ENCODE measurements at regions not wholly inside any gene's neighbourhood (a gene's known extent, or its start where the extent isn't known, plus 50 kb on each side); places are given as distances from the start of the nearest gene placed in this dataset.
"Not testable (repeated sequence)": the region's sequence is repeated elsewhere in the genome, so short reads cannot be mapped to it uniquely, and the experiment has no call there.

- no peaks in the 10 kb centered on the region for H3K4me1 ChIP-seq
- TF ChIP-seq, protein P1, sequence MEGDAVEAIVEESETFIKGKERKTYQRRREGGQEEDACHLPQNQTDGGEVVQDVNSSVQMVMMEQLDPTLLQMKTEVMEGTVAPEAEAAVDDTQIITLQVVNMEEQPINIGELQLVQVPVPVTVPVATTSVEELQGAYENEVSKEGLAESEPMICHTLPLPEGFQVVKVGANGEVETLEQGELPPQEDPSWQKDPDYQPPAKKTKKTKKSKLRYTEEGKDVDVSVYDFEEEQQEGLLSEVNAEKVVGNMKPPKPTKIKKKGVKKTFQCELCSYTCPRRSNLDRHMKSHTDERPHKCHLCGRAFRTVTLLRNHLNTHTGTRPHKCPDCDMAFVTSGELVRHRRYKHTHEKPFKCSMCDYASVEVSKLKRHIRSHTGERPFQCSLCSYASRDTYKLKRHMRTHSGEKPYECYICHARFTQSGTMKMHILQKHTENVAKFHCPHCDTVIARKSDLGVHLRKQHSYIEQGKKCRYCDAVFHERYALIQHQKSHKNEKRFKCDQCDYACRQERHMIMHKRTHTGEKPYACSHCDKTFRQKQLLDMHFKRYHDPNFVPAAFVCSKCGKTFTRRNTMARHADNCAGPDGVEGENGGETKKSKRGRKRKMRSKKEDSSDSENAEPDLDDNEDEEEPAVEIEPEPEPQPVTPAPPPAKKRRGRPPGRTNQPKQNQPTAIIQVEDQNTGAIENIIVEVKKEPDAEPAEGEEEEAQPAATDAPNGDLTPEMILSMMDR (IDR thresholded peaks at IDR 0.05), result no peak
- no peak for TF ChIP-seq POLR2A (IDR thresholded peaks at IDR 0.05)
- no peak for TF ChIP-seq POLR2AphosphoS5 (IDR thresholded peaks at IDR 0.05)
- no peak overlapping the region for H3K27ac ChIP-seq
- DNase-seq (ENCODE audit: low spot score in 2 of 2), result no peak
- H3K27me3 ChIP-seq, result no peaks in the 10 kb centered on the region
- H3K9me3 ChIP-seq, result peaks cover 0 to 8% of the 10 kb centered on the region in 2 donors
- intact Hi-C loops (cut with DNase I; ENCODE audit: low total_unique reads), result no loop called here
- H3K36me3 ChIP-seq, result no peaks in the 10 kb centered on the region
- H3K4me3 ChIP-seq, result no peak overlapping the region
These were observed 133.4 kb downstream of the RGPD3 start for GRCh38 chr2:106334802-106335201.

DNA sequence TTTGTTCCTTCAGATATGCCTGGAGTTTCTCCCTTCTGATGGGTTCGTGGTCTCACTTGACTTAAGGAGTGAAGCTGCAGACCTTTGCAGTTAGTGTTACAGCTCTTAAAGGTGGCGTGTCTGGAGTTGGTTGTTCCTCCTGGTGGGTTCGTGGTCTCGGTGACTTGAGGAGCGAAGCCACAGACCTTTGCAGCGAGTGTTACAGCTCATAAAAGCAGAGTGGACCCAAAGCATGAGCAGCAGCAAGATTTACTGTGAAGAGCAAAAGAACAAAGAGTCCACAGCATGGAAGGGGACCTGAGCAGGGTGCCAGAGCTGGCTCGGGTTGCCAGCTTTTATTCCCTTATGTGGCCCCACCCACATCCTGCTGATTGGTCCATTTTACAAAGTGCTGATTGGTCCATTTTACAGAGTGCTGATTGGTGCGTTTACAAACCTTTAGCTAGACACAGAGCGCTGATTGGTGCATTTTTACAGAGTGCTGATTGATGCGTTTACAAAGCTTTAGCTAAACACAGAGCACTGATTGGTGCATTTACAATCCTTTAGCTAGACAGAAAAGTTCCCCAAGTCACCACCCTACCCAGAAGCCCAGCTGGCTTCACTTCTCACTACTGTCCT is 134.8 kb downstream of the RGPD3 start:
- H3K27ac ChIP-seq; DNase-seq (ENCODE audit: low spot score in 2 of 2); H3K4me3 ChIP-seq; H3K4me1 ChIP-seq; H3K27me3 ChIP-seq; H3K36me3 ChIP-seq; intact Hi-C loops (cut with DNase I; ENCODE audit: low total_unique reads); H3K9me3 ChIP-seq: not testable (repeated sequence)

DNA sequence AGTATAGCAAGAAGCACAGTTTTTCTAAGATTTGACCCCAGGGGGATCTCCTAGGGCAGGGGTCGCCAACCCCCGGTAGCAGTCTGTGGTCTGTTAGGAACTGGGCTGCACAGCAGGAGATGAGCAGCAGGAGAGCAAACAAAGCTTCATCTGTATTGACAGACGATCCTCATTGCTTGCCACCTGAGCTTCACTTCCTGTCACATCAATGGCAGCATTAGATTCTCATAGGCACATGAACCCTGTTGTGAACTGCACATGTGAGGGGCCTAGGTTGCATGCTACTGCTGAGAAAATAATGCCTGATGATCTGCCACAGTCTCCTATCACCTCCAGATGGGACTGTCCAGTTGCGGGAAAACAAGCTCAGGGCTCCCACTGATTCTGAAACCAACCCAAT is 136.2 kb downstream of the RGPD3 start:
- Histone ChIP-seq H3K4me1 (no peaks in the 10 kb centered on the region), H3K27ac (no peak overlapping the region), H3K9me3 (peaks cover 0 to 8% of the 10 kb centered on the region in 2 donors), H3K27me3 (no peaks in the 10 kb centered on the region), H3K36me3 (no peaks in the 10 kb centered on the region), H3K4me3 (no peak overlapping the region)
- TF ChIP-seq POLR2A (IDR thresholded peaks at IDR 0.05) (no peak), POLR2AphosphoS5 (IDR thresholded peaks at IDR 0.05) (no peak)
- TF ChIP-seq, protein P1 (IDR thresholded peaks at IDR 0.05), result no peak
- intact Hi-C loops (cut with DNase I; ENCODE audit: low total_unique reads), result no loop called here
- no peak for DNase-seq (ENCODE audit: low spot score in 2 of 2)

GRCh38 chr2:106330384-106331261 is 136.5 kb upstream of the UXS1 start:
- intact Hi-C loops (cut with DNase I; ENCODE audit: low total_unique reads), result not testable (repeated sequence)

GRCh38 chr2:106323337-106324013 is 129.4 kb upstream of the UXS1 start:
- no peak for DNase-seq (ENCODE audit: low spot score in 2 of 2)
- Histone ChIP-seq H3K27ac (no peak overlapping the region), H3K9me3 (no peaks in the 10 kb centered on the region), H3K27me3 (no peaks in the 10 kb centered on the region), H3K4me1 (no peaks in the 10 kb centered on the region), H3K4me3 (no peak overlapping the region), H3K36me3 (no peaks in the 10 kb centered on the region)
- TF ChIP-seq, protein P1 (IDR thresholded peaks at IDR 0.05), result no peak
- TF ChIP-seq POLR2A (IDR thresholded peaks at IDR 0.05), result no peak
- TF ChIP-seq POLR2AphosphoS5 (IDR thresholded peaks at IDR 0.05), result no peak
- intact Hi-C loops (cut with DNase I; ENCODE audit: low total_unique reads), result no loop called here

More at GRCh38 chr2:106330384-106331261, 136.5 kb upstream of the UXS1 start:
- H3K27ac ChIP-seq; H3K4me3 ChIP-seq; H3K4me1 ChIP-seq; H3K36me3 ChIP-seq; DNase-seq (ENCODE audit: low spot score in 2 of 2); H3K9me3 ChIP-seq; H3K27me3 ChIP-seq: not testable (repeated sequence)

- no peaks in the 10 kb centered on the region for H3K9me3 ChIP-seq
- no peak overlapping the region for H3K27ac ChIP-seq
- H3K36me3 ChIP-seq, result no peaks in the 10 kb centered on the region
- no peak for DNase-seq (ENCODE audit: low spot score in 2 of 2)
- intact Hi-C loops (cut with DNase I; ENCODE audit: low total_unique reads), result no loop called here
- H3K4me1 ChIP-seq, result no peaks in the 10 kb centered on the region
- H3K4me3 ChIP-seq, result no peak overlapping the region
- no peaks in the 10 kb centered on the region for H3K27me3 ChIP-seq
- TF ChIP-seq POLR2A (IDR thresholded peaks at IDR 0.05), result no peak
- TF ChIP-seq, protein P1 (IDR thresholded peaks at IDR 0.05), result no peak
- no peak for TF ChIP-seq POLR2AphosphoS5 (IDR thresholded peaks at IDR 0.05)
These were observed 128.2 kb upstream of the UXS1 start for GRCh38 chr2:106322281-106322680.

DNA sequence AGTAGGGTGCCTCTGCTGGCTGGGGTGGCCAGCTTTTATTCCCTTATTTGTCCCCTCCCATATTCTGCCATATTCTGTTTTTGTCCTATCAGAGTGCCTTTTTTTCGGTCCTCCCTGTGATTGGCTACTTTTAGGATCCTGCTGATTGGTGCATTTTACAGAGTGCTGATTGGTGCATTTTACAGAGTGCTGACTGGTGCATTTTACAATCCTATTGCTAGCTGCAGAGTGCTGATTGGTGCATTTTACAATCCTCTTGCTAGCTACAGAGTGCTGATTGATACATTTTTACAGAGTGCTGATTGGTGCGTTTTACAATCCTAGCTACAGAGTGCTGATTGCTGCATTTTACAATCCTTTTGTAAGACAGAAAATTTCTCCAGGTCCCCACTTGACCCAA is 126.3 kb upstream of the UXS1 start:
- H3K27me3 ChIP-seq; H3K4me3 ChIP-seq; H3K27ac ChIP-seq; H3K9me3 ChIP-seq; intact Hi-C loops (cut with DNase I; ENCODE audit: low total_unique reads); H3K36me3 ChIP-seq; H3K4me1 ChIP-seq; DNase-seq (ENCODE audit: low spot score in 2 of 2): not testable (repeated sequence)
